ENCODE measurements at regions not wholly inside any gene's neighbourhood (a gene's known extent, or its start where the extent isn't known, plus 50 kb on each side); places are given as distances from the start of the nearest gene placed in this dataset.

DNA sequence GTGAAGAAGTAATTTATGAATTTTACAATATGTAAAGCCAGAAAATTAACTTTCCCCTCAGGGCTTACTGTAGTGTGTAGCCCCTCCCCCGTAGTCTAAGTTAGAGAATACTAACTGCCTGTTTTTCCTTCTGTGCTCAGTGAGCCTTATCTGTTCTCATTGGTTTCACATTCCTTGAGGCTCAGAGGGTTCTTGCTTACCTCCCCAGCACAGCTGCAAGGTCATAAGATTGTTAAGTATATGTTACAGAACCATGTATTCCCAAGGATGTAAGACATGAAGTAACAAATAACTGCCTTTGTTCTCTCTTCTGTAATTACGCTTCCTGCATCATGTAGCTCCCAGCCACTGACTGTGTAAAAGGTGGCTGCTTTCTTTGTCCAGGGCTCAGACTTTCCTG lies 1351.1 kb downstream of the TMEM121 start:
- H3K4me1 ChIP-seq, result peaks cover 23% of the 10 kb centered on the region
- TF ChIP-seq, protein P1, sequence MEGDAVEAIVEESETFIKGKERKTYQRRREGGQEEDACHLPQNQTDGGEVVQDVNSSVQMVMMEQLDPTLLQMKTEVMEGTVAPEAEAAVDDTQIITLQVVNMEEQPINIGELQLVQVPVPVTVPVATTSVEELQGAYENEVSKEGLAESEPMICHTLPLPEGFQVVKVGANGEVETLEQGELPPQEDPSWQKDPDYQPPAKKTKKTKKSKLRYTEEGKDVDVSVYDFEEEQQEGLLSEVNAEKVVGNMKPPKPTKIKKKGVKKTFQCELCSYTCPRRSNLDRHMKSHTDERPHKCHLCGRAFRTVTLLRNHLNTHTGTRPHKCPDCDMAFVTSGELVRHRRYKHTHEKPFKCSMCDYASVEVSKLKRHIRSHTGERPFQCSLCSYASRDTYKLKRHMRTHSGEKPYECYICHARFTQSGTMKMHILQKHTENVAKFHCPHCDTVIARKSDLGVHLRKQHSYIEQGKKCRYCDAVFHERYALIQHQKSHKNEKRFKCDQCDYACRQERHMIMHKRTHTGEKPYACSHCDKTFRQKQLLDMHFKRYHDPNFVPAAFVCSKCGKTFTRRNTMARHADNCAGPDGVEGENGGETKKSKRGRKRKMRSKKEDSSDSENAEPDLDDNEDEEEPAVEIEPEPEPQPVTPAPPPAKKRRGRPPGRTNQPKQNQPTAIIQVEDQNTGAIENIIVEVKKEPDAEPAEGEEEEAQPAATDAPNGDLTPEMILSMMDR (IDR thresholded peaks at IDR 0.05), result no peak
- no peak for TF ChIP-seq POLR2A (IDR thresholded peaks at IDR 0.05)
- no peak overlapping the region for H3K4me3 ChIP-seq
- intact Hi-C loops (cut with DNase I; ENCODE audit: low total_unique reads), result no loop called here
- DNase-seq, result peak; percentile 58
- H3K9me3 ChIP-seq, result no peaks in the 10 kb centered on the region
- H3K36me3 ChIP-seq (ENCODE audit: low read depth, missing control alignments), result no peaks in the 10 kb centered on the region
- no peaks in the 10 kb centered on the region for H3K27me3 ChIP-seq
- peak overlapping the region; percentile 38 to 59 for H3K27ac ChIP-seq
- WGBS, 2 donors, result 28 to 43% methylated on average over 2 of the region's 2 CpGs

DNA sequence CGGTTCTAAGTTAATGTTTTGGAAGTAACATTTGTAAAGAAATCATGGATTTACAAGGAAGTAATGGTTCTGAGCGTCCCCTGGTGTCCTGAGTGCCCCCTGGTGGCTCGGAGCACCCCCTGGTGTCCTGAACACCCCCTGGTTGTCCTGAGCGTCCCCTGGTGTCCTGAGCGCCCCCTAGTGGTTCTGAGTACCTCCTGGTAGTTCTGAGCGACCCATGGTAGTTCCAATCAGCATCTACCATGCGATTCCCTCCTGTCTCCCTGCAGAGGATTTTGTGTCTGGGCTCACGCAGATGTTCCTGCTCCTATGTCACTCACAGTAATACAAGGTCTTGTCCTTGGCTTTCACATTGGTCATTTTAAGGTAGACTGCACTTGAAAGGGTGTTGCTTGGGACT lies 1352.9 kb downstream of the TMEM121 start:
- no peaks in the 10 kb centered on the region for H3K27me3 ChIP-seq
- WGBS, 2 donors, result 43 to 49% methylated on average over 8 of the region's 8 CpGs
- no peaks in the 10 kb centered on the region for H3K9me3 ChIP-seq
- peaks cover 23% of the 10 kb centered on the region for H3K4me1 ChIP-seq
- peak overlapping the region in 1 of 2 donors; percentile 38 for H3K27ac ChIP-seq
- TF ChIP-seq POLR2A (IDR thresholded peaks at IDR 0.05), result no peak
- TF ChIP-seq, protein P1 (IDR thresholded peaks at IDR 0.05), result peak; percentile 22 to 65 (median 33)
- peak; percentile 89 for DNase-seq
- H3K36me3 ChIP-seq (ENCODE audit: low read depth, missing control alignments), result no peaks in the 10 kb centered on the region
- H3K4me3 ChIP-seq, result no peak overlapping the region
- intact Hi-C loops (cut with DNase I; ENCODE audit: low total_unique reads), result no loop called here

GRCh38 chr14:106883218-106883692 lies 1356.9 kb downstream of the TMEM121 start:
- intact Hi-C loops (cut with DNase I; ENCODE audit: low total_unique reads), result no loop called here
- TF ChIP-seq POLR2A (IDR thresholded peaks at IDR 0.05), result no peak
- TF ChIP-seq, protein P1 (IDR thresholded peaks at IDR 0.05), result peak; percentile 86 to 92 (median 87)
- no peak overlapping the region for H3K27ac ChIP-seq
- peaks cover 7% of the 10 kb centered on the region for H3K4me1 ChIP-seq
- peak overlapping the region in 1 of 2 donors; percentile 43 for H3K4me3 ChIP-seq
- H3K9me3 ChIP-seq, result no peaks in the 10 kb centered on the region
- no peaks in the 10 kb centered on the region for H3K36me3 ChIP-seq (ENCODE audit: low read depth, missing control alignments)
- peak; percentile 89 for DNase-seq
- 66 to 80% methylated on average over 1 to 44 of the region's 44 CpGs for WGBS, 2 donors
- H3K27me3 ChIP-seq, result no peaks in the 10 kb centered on the region

Small RNA genes lying in the stretch of these regions (microRNA-seq; reads per million reads assigned to microRNA genes)
- gene MIR4507 (ENCODE audit: borderline number of aligned reads in 2 of 2, borderline replicate concordance in 1 of 2) (0 reads per million in 2 donors), gene MIR4537 (ENCODE audit: borderline number of aligned reads in 2 of 2, borderline replicate concordance in 1 of 2) (0 reads per million in 2 donors), gene MIR4538 (ENCODE audit: borderline number of aligned reads in 2 of 2, borderline replicate concordance in 1 of 2) (0 to 0.69 reads per million in 2 donors), gene MIR4539 (ENCODE audit: borderline number of aligned reads in 2 of 2, borderline replicate concordance in 1 of 2) (0 reads per million in 2 donors), gene MIR5195 (ENCODE audit: borderline number of aligned reads in 2 of 2, borderline replicate concordance in 1 of 2) (0 reads per million in 2 donors), gene MIR8071-1 (ENCODE audit: borderline number of aligned reads in 2 of 2, borderline replicate concordance in 1 of 2) (0 reads per million in 2 donors), gene MIR8071-2 (ENCODE audit: borderline number of aligned reads in 2 of 2, borderline replicate concordance in 1 of 2) (0 reads per million in 2 donors)

Small RNA genes lying in the stretch of these regions (small RNA-seq; reads per million reads assigned to genes)
- 0 to 0.19 reads per million in 2 donors for gene AC244452.1
- gene IGHD1-1, result 0 reads per million in 2 donors
- gene IGHD1-14, result 0 reads per million in 2 donors
- gene IGHD1-20, result 0 reads per million in 2 donors
- gene IGHD1-26, result 0 reads per million in 2 donors
- gene IGHD1-7, result 0 reads per million in 2 donors
- gene IGHD2-15, result 0 reads per million in 2 donors
- gene IGHD2-2, result 0 reads per million in 2 donors
- 0 reads per million in 2 donors for gene IGHD2-21
- gene IGHD2-8, result 0 to 0.19 reads per million in 2 donors
- gene IGHD3-10, result 0 reads per million in 2 donors
- 0 reads per million in 2 donors for gene IGHD3-16
- 0 reads per million in 2 donors for gene IGHD3-22
- 0 reads per million in 2 donors for gene IGHD3-3
- gene IGHD3-9, result 0 reads per million in 2 donors
- gene IGHD4-11, result 0 reads per million in 2 donors
- 0 reads per million in 2 donors for gene IGHD4-17
- 0 reads per million in 2 donors for gene IGHD4-23
- 0 reads per million in 2 donors for gene IGHD4-4
- 0 reads per million in 2 donors for gene IGHD5-12
- gene IGHD5-18, result 0 reads per million in 2 donors
- gene IGHD5-24, result 0 reads per million in 2 donors
- gene IGHD5-5, result 0 reads per million in 2 donors
- 0 reads per million in 2 donors for gene IGHD6-13
- gene IGHD6-19, result 0 reads per million in 2 donors
- gene IGHD6-25, result 0 reads per million in 2 donors
- 0 reads per million in 2 donors for gene IGHD6-6
- gene IGHD7-27, result 0 reads per million in 2 donors
- gene IGHJ1, result 0 reads per million in 2 donors
- 0 reads per million in 2 donors for gene IGHJ1P
- 0 to 0.09 reads per million in 2 donors for gene IGHJ2
- 0 reads per million in 2 donors for gene IGHJ2P
- gene IGHJ3, result 0 reads per million in 2 donors
- 0 reads per million in 2 donors for gene IGHJ3P
- 0 reads per million in 2 donors for gene IGHJ4
- gene IGHJ5, result 0 reads per million in 2 donors
- gene IGHJ6, result 0 reads per million in 2 donors
- 0 reads per million in 2 donors for gene IGHV1-12
- 0 reads per million in 2 donors for gene IGHV1-14
- gene IGHV3-19, result 0 reads per million in 2 donors
- 0 reads per million in 2 donors for gene IGHV3-57
- 0 reads per million in 2 donors for gene IGHV3-76
- 0 reads per million in 2 donors for gene IGHV5-78
- gene IGHV7-40, result 0 reads per million in 2 donors
- gene IGHVII-1-1, result 0 reads per million in 2 donors
- gene IGHVII-15-1, result 0 reads per million in 2 donors
- gene IGHVII-22-1, result 0 reads per million in 2 donors
- gene IGHVII-28-1, result 0 reads per million in 2 donors
- 0 reads per million in 2 donors for gene IGHVII-33-1
- 0 reads per million in 2 donors for gene IGHVII-40-1
- 0 reads per million in 2 donors for gene IGHVII-44-2
- 0 reads per million in 2 donors for gene IGHVII-46-1
- gene IGHVII-49-1, result 0 reads per million in 2 donors
- 0 reads per million in 2 donors for gene IGHVII-51-2
- gene IGHVII-53-1, result 0 reads per million in 2 donors
- 0 reads per million in 2 donors for gene IGHVII-60-1
- 0 reads per million in 2 donors for gene IGHVII-62-1
- gene IGHVII-67-1, result 0 reads per million in 2 donors
- 0 reads per million in 2 donors for gene IGHVII-74-1
- gene IGHVII-78-1, result 0 reads per million in 2 donors
- 0 reads per million in 2 donors for gene IGHVIII-11-1
- gene IGHVIII-13-1, result 0 reads per million in 2 donors
- gene IGHVIII-2-1, result 0 reads per million in 2 donors
- 0 reads per million in 2 donors for gene IGHVIII-22-2
- gene IGHVIII-25-1, result 0 reads per million in 2 donors
- 0 reads per million in 2 donors for gene IGHVIII-26-1
- gene IGHVIII-38-1, result 0 to 0.09 reads per million in 2 donors
- gene IGHVIII-5-1, result 0 reads per million in 2 donors
- 0 reads per million in 2 donors for gene IGHVIII-5-2
- gene IGHVIII-67-2, result 0 reads per million in 2 donors
- 0 reads per million in 2 donors for gene IGHVIII-67-3
- gene IGHVIII-67-4, result 0 reads per million in 2 donors
- gene IGHVIII-76-1, result 0 reads per million in 2 donors
- gene IGHVIII-82, result 0 reads per million in 2 donors
- gene MIR4507, result 0 reads per million in 2 donors
- gene MIR4537, result 0 reads per million in 2 donors
- gene MIR4538, result 0 reads per million in 2 donors
- gene MIR4539, result 0 reads per million in 2 donors
- gene MIR5195, result 0 reads per million in 2 donors
- 0 reads per million in 2 donors for gene MIR8071-1
- gene MIR8071-2, result 0 reads per million in 2 donors
- gene RNA5SP389, result 0 reads per million in 2 donors

Data from testis (tissue), 2 donors.